NCI-H2227 (cell line): ENCODE measurements at regions not wholly inside any gene's neighbourhood (a gene's known extent, or its start where the extent isn't known, plus 50 kb on each side); places are given as distances from the start of the nearest gene placed in this dataset.

Experiments
- DNase-seq: peaks from one replicate; lab custom pipeline; 2025; ENCODE audit not compliant: unreplicated experiment; lab: John Stamatoyannopoulos, UW

GRCh38 chr15:86021281-86022264 lies 58.1 kb upstream of the AGBL1 start:
- no peak for DNase-seq

GRCh38 chr15:86028961-86029360 lies 50.7 kb upstream of the AGBL1 start:
- DNase-seq: no peak
